Naive thymus-derived CD4-positive, alpha-beta T cell (primary cell): ENCODE measurements at regions not wholly inside any gene's neighbourhood (a gene's known extent, or its start where the extent isn't known, plus 50 kb on each side); places are given as distances from the start of the nearest gene placed in this dataset.
"Not testable (repeated sequence)": the region's sequence is repeated elsewhere in the genome, so short reads cannot be mapped to it uniquely, and the experiment has no call there.

ENCODE experiments used
- ATAC-seq: fragments of 150-1000 bp; cut with Tn5 transposase; 2 replicates; pipeline ENCODE4 v1.10.0; 2021; ENCODE audit warnings: mild to moderate bottlenecking, moderate library complexity
- CTCF ChIA-PET: fragments of 350-600 bp; sonication (Branson Sonifier 250); formaldehyde crosslinking; loops from one replicate; lab custom pipeline; 2021; ENCODE audit warnings: antibody characterized with exemption; lab: Charles Lee
- POLR2A ChIA-PET: fragments of 350-600 bp; sonication (Branson Sonifier 250); formaldehyde crosslinking; loops from one replicate; lab custom pipeline; 2021; ENCODE audit warnings: antibody characterized with exemption, inconsistent platforms; lab: Charles Lee
- DNase-seq, 9 donors: peaks; one replicate each; pipeline versions ENCODE4 v3.0.0 to v3.0.0-alpha.2; 2020 to 2022; ENCODE audit warnings: mixed read lengths in 1 of 9
- H3K27ac ChIP-seq: one replicate; pipeline ENCODE4 v1.7.0; 2013; ENCODE audit warnings: mild to moderate bottlenecking, low read depth, low read length, moderate library complexity
- H3K27me3 ChIP-seq, 2 donors: one replicate each; pipeline ENCODE4 v1.7.0; 2013; ENCODE audit warnings: low read length in 2 of 2, mild to moderate bottlenecking in 2 of 2, moderate library complexity in 2 of 2; ENCODE audit not compliant: control insufficient read depth in 2 of 2, insufficient read depth in 2 of 2
- H3K36me3 ChIP-seq, 3 experiments: 1 replicate in 2 of 3; 2 replicates in 1 of 3; pipeline ENCODE4 v1.7.0; 2013; ENCODE audit warnings: low read length in 3 of 3, mild to moderate bottlenecking in 3 of 3, moderate library complexity in 1 of 3; ENCODE audit not compliant: insufficient read depth in 3 of 3, control insufficient read depth in 2 of 3
- H3K4me1 ChIP-seq, 2 donors: one replicate each; pipeline ENCODE4 v1.7.0; 2013; ENCODE audit warnings: low read length in 2 of 2, mild to moderate bottlenecking in 2 of 2, moderate library complexity in 1 of 2; ENCODE audit not compliant: control insufficient read depth in 2 of 2, insufficient read depth in 2 of 2
- H3K4me3 ChIP-seq: 2 replicates; pipeline ENCODE4 v1.7.0; 2013; ENCODE audit warnings: mild to moderate bottlenecking, low read length
- H3K9me3 ChIP-seq, 3 experiments: 1 replicate in 2 of 3; 2 replicates in 1 of 3; pipeline ENCODE4 v1.7.0; 2013; ENCODE audit warnings: low read length in 3 of 3; ENCODE audit not compliant: control insufficient read depth in 2 of 3
- H3K27ac Mint-ChIP-seq, 9 donors: one replicate each; pipeline ENCODE4 v1.8.0; 2020 to 2022; ENCODE audit warnings: mixed read lengths in 9 of 9, mild to moderate bottlenecking in 8 of 9, moderate library complexity in 5 of 9, inconsistent platforms in 2 of 9
- H3K27me3 Mint-ChIP-seq, 5 donors: one replicate each; pipeline ENCODE4 v1.8.0; 2021 to 2022; ENCODE audit warnings: mixed read lengths in 5 of 5, mild to moderate bottlenecking in 1 of 5
- H3K36me3 Mint-ChIP-seq, 5 donors: one replicate each; pipeline ENCODE4 v1.8.0; 2020 to 2022; ENCODE audit warnings: mixed read lengths in 5 of 5, mild to moderate bottlenecking in 3 of 5, inconsistent platforms in 1 of 5
- H3K4me1 Mint-ChIP-seq, 7 donors: one replicate each; pipeline ENCODE4 v1.8.0; 2020 to 2022; ENCODE audit warnings: mixed read lengths in 7 of 7, mild to moderate bottlenecking in 3 of 7, inconsistent platforms in 1 of 7
- H3K4me3 Mint-ChIP-seq, 10 donors: one replicate each; pipeline ENCODE4 v1.8.0; 2020 to 2022; ENCODE audit warnings: mild to moderate bottlenecking in 10 of 10, mixed read lengths in 10 of 10, moderate library complexity in 6 of 10, inconsistent platforms in 2 of 10
- H3K9me3 Mint-ChIP-seq, 11 donors: one replicate each; pipeline ENCODE4 v1.8.0; 2020 to 2022; ENCODE audit warnings: mixed read lengths in 11 of 11, mild to moderate bottlenecking in 4 of 11, inconsistent platforms in 1 of 11, moderate library complexity in 1 of 11
- intact Hi-C, 2 donors: fragments of 100-400 bp; cut with micrococcal nuclease; formaldehyde crosslinking; loops; one replicate each; pipeline ENCODE4 v1.15.1; 2023

GRCh38 chr22:26082866-26083265 lies 86.4 kb upstream of the SEZ6L start:
- ATAC-seq (no peak), DNase-seq (no peak)
- peaks cover 0 to 18% (median 9%) of the 10 kb centered on the region in 5 donors for H3K27me3 Mint-ChIP-seq
- H3K27ac Mint-ChIP-seq, result no peak overlapping the region
- no peak overlapping the region for H3K4me3 Mint-ChIP-seq
- peaks cover 0 to 8% (median 0%) of the 10 kb centered on the region in 11 donors for H3K9me3 Mint-ChIP-seq
- ChIA-PET POLR2A (no interaction called here), CTCF (no interaction called here)
- Histone ChIP-seq H3K27ac (no peak overlapping the region), H3K4me3 (no peak overlapping the region), H3K27me3 (peaks cover 0 to 4% of the 10 kb centered on the region in 2 donors), H3K9me3 (no peaks in the 10 kb centered on the region), H3K36me3 (no peaks in the 10 kb centered on the region), H3K4me1 (no peaks in the 10 kb centered on the region)
- peaks cover 0 to 9% (median 0%) of the 10 kb centered on the region in 5 donors for H3K36me3 Mint-ChIP-seq
- intact Hi-C loops, result no loop called here
- H3K4me1 Mint-ChIP-seq, result no peaks in the 10 kb centered on the region

GRCh38 chr22:26086359-26086758 lies 82.9 kb upstream of the SEZ6L start:
- POLR2A ChIA-PET, result no interaction called here
- H3K9me3 ChIP-seq, result no peaks in the 10 kb centered on the region
- Mint-ChIP-seq H3K36me3 (no peaks in the 10 kb centered on the region), H3K27me3 (peaks cover 0 to 20% (median 11%) of the 10 kb centered on the region in 5 donors), H3K9me3 (peaks cover 0 to 4% (median 0%) of the 10 kb centered on the region in 11 donors), H3K4me3 (no peak overlapping the region), H3K27ac (no peak overlapping the region), H3K4me1 (no peaks in the 10 kb centered on the region)
- no peaks in the 10 kb centered on the region for H3K36me3 ChIP-seq
- H3K4me1 ChIP-seq, result no peaks in the 10 kb centered on the region
- no peak for ATAC-seq
- intact Hi-C loops, result no loop called here
- CTCF ChIA-PET, result no interaction called here
- H3K27ac ChIP-seq, result no peak overlapping the region
- H3K4me3 ChIP-seq, result no peak overlapping the region
- no peak for DNase-seq
- H3K27me3 ChIP-seq, result no peaks in the 10 kb centered on the region

- Histone ChIP-seq H3K36me3 (no peaks in the 10 kb centered on the region), H3K4me3 (no peak overlapping the region), H3K27me3 (no peaks in the 10 kb centered on the region), H3K27ac (no peak overlapping the region), H3K9me3 (no peaks in the 10 kb centered on the region), H3K4me1 (no peaks in the 10 kb centered on the region)
- Mint-ChIP-seq H3K9me3 (peaks cover 0 to 4% (median 0%) of the 10 kb centered on the region in 11 donors), H3K4me3 (no peak overlapping the region), H3K27me3 (peaks cover 0 to 27% (median 18%) of the 10 kb centered on the region in 5 donors), H3K27ac (no peak overlapping the region), H3K4me1 (no peaks in the 10 kb centered on the region), H3K36me3 (no peaks in the 10 kb centered on the region)
- intact Hi-C loops, result no loop called here
- DNase-seq, result no peak
- ChIA-PET CTCF (no interaction called here), POLR2A (no interaction called here)
- ATAC-seq, result no peak
Observed at GRCh38 chr22:26087816-26088215, 81.4 kb upstream of the SEZ6L start.

- H3K36me3 ChIP-seq, result no peaks in the 10 kb centered on the region
- peaks cover 0 to 19% (median 1%) of the 10 kb centered on the region in 11 donors for H3K9me3 Mint-ChIP-seq
- ATAC-seq, result no peak
- no peaks in the 10 kb centered on the region for H3K4me1 ChIP-seq
- H3K4me1 Mint-ChIP-seq, result no peaks in the 10 kb centered on the region
- no peak for DNase-seq
- H3K4me3 ChIP-seq, result no peak overlapping the region
- ChIA-PET CTCF (no interaction called here), POLR2A (no interaction called here)
- H3K9me3 ChIP-seq, result no peaks in the 10 kb centered on the region
- H3K27ac Mint-ChIP-seq, result no peak overlapping the region
- no peaks in the 10 kb centered on the region for H3K27me3 ChIP-seq
- H3K27ac ChIP-seq, result no peak overlapping the region
- peaks cover 0 to 31% (median 31%) of the 10 kb centered on the region in 5 donors for H3K27me3 Mint-ChIP-seq
- no peaks in the 10 kb centered on the region for H3K36me3 Mint-ChIP-seq
- intact Hi-C loops, result no loop called here
- no peak overlapping the region for H3K4me3 Mint-ChIP-seq
Observed at GRCh38 chr22:26090821-26091220, 78.4 kb upstream of the SEZ6L start.

GRCh38 chr22:26094497-26094896 lies 74.8 kb upstream of the SEZ6L start:
- CTCF ChIA-PET, ATAC-seq: not testable (repeated sequence)

GRCh38 chr22:26095256-26095956 lies 73.9 kb upstream of the SEZ6L start:
- Mint-ChIP-seq H3K4me3 (no peak overlapping the region), H3K36me3 (no peaks in the 10 kb centered on the region), H3K4me1 (no peaks in the 10 kb centered on the region), H3K27ac (no peak overlapping the region), H3K27me3 (peaks cover 0 to 44% (median 24%) of the 10 kb centered on the region in 5 donors), H3K9me3 (peaks cover 0 to 15% (median 0%) of the 10 kb centered on the region in 11 donors)
- POLR2A ChIA-PET, result no interaction called here
- Histone ChIP-seq H3K9me3 (no peaks in the 10 kb centered on the region), H3K27ac (no peak overlapping the region), H3K27me3 (no peaks in the 10 kb centered on the region), H3K4me3 (no peak overlapping the region), H3K4me1 (no peaks in the 10 kb centered on the region), H3K36me3 (no peaks in the 10 kb centered on the region)
- intact Hi-C loops, result no loop called here
- DNase-seq, result no peak
- CTCF ChIA-PET, result no interaction called here
- ATAC-seq, result no peak

More at GRCh38 chr22:26094497-26094896, 74.8 kb upstream of the SEZ6L start:
- DNase-seq, H3K4me1 ChIP-seq, H3K27ac ChIP-seq, POLR2A ChIA-PET, H3K4me3 ChIP-seq, H3K4me1 Mint-ChIP-seq, H3K27ac Mint-ChIP-seq, H3K9me3 ChIP-seq, H3K4me3 Mint-ChIP-seq, H3K36me3 Mint-ChIP-seq, H3K36me3 ChIP-seq, intact Hi-C loops, H3K27me3 ChIP-seq: not testable (repeated sequence)
- Mint-ChIP-seq H3K27me3 (peaks cover 0 to 41% (median 29%) of the 10 kb centered on the region in 5 donors), H3K9me3 (peaks cover 0 to 15% (median 0%) of the 10 kb centered on the region in 11 donors)

- peaks cover 0 to 15% (median 0%) of the 10 kb centered on the region in 11 donors for H3K9me3 Mint-ChIP-seq
- no peaks in the 10 kb centered on the region for H3K4me1 ChIP-seq
- ATAC-seq (no peak), DNase-seq (no peak)
- H3K27me3 ChIP-seq, result no peaks in the 10 kb centered on the region
- H3K4me1 Mint-ChIP-seq, result no peaks in the 10 kb centered on the region
- H3K27ac ChIP-seq, result no peak overlapping the region
- POLR2A ChIA-PET, result no interaction called here
- intact Hi-C loops, result no loop called here
- H3K9me3 ChIP-seq, result no peaks in the 10 kb centered on the region
- no peaks in the 10 kb centered on the region for H3K36me3 ChIP-seq
- no peak overlapping the region for H3K4me3 Mint-ChIP-seq
- no peaks in the 10 kb centered on the region for H3K36me3 Mint-ChIP-seq
- H3K27me3 Mint-ChIP-seq, result peaks cover 0 to 38% (median 18%) of the 10 kb centered on the region in 5 donors
- H3K4me3 ChIP-seq, result no peak overlapping the region
- no peak overlapping the region for H3K27ac Mint-ChIP-seq
- CTCF ChIA-PET, result no interaction called here
Observed at GRCh38 chr22:26097411-26097810, 71.9 kb upstream of the SEZ6L start.
